Upper lobe of left lung (tissue), 4 donors: ENCODE measurements at regions not wholly inside any gene's neighbourhood (a gene's known extent, or its start where the extent isn't known, plus 50 kb on each side); places are given as distances from the start of the nearest gene placed in this dataset.

Experiments used
- CTCF ChIP-seq, 6 experiments: fragments of 450-650 bp in 4 of 6; fragments of 200-600 bp in 2 of 6; sonication (generic) in 2 of 6; IDR thresholded peaks; one replicate each; pipeline ENCODE4 v1.5.1; 2016 to 2019; ENCODE audit warnings: antibody characterized with exemption in 6 of 6
- EP300 ChIP-seq, 4 donors: sonication (generic); formaldehyde crosslinking; IDR thresholded peaks; one replicate each; pipeline ENCODE4 v1.5.1; 2017; ENCODE audit warnings: antibody characterized with exemption in 4 of 4, control low read depth in 2 of 4
- POLR2A ChIP-seq, 4 donors: fragments of 450-650 bp; IDR thresholded peaks; one replicate each; pipeline ENCODE4 v1.5.1; 2016 to 2017; ENCODE audit warnings: antibody characterized with exemption in 4 of 4, mild to moderate bottlenecking in 2 of 4
- POLR2AphosphoS5 ChIP-seq, 2 donors: sonication (generic); formaldehyde crosslinking; IDR thresholded peaks; one replicate each; pipeline ENCODE4 v1.5.1; 2017; ENCODE audit warnings: antibody characterized with exemption in 2 of 2

GRCh38 chr12:94775710-94776109 is 125.4 kb upstream of the TMCC3 start:
- TF ChIP-seq CTCF (IDR thresholded peaks at IDR 0.05) (no peak), POLR2AphosphoS5 (IDR thresholded peaks at IDR 0.05) (no peak), EP300 (IDR thresholded peaks at IDR 0.05) (no peak), POLR2A (IDR thresholded peaks at IDR 0.05) (no peak)
